ENCODE measurements at regions not wholly inside any gene's neighbourhood (a gene's known extent, or its start where the extent isn't known, plus 50 kb on each side); places are given as distances from the start of the nearest gene placed in this dataset.

DNA sequence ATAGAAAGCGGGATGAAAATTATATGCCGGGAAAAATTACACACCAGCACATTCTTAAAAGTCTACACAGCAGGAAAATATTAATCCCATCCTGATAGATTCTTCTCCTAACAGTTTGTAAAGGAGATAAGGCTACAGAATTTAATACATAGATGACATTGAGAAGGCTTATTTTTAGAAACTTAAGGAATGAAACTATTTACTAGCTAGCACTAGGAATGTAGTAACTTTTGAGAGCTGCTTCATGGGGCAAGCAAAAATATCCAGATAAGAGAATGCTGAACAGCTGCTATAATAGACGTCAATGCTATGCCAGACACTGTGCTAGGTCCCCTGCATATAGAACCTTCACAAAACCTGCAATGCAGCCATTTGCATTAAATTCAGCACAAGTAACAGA lies 912.7 kb upstream of the NR2F2 start:
- no peak for DNase-seq

DNA sequence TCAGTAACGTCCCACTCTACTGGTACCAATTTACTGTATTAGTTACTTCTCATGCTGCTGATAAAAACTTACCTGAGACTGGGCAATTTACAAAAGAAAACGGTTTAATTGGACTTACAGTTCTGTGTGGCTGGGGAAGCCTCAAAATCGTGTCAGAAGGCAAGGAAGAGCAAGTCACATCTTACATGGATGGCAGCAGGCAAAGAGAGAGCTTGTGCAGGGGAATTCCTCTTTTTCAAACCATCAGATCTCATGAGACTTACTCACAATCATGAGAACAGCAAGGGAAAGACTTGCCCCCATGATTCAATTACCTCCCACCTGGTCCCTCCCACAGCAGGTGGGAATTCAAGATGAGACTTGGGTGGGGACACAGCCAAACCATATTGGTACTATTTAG lies 908.2 kb upstream of the NR2F2 start:
- DNase-seq = no peak

DNA sequence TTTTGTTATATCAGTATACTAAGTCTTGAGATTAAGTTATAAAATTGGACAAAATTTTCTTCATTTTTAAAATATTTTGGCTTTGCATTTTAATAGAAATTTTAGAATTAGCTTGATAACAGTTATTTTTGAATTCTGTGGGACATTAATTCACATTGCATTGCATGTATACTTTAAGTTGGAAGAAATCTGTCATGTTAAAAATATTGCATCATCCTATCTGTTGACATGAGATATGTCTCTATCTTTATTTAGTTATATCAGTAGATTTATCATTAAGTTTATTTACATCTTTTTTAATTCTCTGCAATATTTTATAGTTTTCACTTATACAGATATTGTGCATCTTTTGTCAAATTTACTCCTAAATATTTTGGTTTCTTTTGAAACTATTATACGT lies 904.6 kb upstream of the NR2F2 start:
- no peak for DNase-seq

DNA sequence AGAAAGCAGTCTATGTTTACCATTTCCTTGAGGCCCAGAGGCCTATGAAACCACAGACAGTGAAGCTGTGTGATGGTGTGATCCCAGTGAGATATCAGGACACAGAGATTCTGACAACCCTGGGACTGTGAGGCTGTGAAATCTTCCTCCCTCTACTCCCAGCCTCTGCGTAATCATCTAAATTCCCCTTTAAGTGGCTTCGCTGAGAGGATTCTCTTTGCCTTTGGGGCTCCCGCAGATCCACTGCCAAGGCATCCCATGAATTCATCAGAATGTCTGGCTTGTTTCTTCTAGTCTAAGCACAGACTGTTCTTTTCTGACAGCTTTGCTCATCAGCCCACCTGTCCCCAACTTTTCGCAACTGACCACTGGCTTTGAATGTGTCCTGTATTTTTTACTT lies 901.2 kb upstream of the NR2F2 start:
- no peak for DNase-seq

DNA sequence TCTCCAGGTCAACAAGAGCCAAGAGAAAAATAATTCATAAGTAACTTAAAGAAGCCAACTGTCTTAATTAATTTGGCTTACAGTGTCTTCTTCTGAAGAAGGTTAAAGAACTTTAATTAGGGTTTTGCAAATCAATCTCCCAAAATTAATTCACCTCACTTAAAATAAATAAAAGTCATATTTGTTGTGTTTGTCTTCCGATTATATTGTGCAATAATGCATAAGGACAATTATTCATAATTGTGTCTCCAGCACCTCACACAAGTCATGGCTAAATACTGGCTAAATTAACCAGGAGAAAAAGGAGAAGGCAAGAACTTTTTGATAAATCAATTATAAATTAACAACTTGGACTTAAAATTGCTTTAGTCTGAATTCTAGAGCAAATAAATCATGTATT lies 899.0 kb upstream of the NR2F2 start:
- no peak for DNase-seq

DNA sequence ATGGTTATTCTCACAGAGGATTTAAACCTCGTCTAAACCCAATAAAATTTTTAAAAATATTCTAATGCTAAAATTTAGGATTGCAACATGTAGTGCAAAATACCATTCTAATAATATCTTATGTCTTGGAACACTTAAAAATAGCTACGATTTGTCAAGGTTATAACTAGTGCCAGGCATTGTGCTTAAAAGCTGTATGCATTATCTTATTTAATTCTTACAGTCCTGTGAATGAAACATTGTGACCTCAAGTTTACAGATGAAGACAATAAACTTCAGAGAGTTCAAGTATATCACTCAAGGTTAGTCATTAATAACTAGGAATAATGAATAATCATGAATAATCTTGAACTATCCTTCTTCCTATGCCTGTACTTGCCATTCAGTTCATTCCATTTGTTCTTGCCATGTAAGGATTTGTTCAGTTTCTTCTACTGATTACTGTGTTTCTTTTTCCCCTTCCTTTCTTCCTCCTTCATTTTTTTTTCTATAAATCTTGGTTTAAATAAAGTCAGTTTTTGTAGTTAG lies 897.6 kb upstream of the NR2F2 start:
- no peak for DNase-seq

DNA sequence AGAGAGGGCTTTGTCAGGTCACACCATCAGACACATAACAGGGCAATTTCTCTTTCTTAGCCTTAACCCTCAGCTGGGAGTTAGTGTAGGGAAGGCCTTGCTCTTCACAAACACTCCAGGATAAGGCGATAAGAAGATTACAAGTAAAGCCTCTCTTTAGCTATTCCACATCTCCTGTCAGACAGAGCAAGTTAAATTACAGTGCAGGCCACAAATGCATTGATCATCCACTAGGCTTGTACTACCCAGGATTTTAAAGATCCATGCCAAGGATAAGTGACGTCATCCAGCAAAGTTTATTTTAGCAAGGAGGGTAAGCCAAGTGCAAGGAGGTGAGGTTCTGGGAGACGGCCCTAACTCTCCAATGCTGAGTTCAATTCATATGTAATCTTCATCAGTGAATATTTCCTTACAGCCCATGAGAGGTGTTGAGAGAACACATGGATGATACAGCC lies 890.6 kb upstream of the NR2F2 start:
- DNase-seq = no peak

DNA sequence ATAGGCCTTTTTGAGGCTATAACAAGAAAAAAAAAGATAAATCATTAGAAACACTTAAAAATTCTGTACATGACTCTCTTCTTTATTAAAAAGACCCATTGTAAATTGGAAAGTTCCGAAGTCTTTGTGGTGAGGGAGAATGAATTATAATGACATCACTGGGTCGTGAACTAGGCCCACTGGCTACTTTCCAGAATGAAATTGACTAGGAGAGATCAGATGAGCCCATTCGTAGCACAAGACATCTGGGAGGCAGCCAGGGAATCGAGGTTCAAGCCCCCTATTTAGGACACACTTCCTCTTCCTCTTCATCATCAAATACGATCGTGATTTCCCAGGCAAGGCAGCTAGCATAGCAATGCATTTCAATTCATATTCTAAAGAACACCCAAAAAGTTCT lies 889.8 kb upstream of the NR2F2 start:
- no peak for DNase-seq

DNA sequence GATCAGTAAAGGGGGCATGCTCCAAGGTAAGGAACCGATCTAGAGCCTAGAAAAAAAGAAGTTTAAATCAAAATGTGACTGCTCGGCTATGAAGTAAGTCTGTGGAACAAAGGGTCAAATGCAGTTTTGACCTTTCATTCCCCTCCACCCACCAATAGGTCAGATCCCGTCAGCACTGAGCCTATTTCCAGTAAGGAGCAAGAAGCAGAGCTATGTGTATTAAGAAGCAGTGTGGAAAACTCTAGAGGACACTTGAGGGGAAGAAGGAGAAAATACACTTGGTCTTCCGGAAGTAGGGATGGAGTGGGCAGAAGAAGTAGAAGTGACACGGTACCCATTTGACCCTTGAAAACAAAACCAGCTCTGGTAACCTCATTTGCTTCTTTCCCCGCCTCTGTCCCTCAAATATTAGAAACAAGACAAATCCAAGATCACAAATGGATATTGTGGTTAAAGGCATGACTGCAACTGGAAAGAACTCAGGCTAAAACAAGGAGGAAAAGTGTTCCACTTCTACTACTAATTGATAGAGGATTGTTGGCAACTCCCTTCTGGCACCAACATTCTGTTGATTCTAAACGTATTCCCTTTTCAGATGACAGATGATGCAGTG lies 888.3 kb upstream of the NR2F2 start:
- DNase-seq = no peak

DNA sequence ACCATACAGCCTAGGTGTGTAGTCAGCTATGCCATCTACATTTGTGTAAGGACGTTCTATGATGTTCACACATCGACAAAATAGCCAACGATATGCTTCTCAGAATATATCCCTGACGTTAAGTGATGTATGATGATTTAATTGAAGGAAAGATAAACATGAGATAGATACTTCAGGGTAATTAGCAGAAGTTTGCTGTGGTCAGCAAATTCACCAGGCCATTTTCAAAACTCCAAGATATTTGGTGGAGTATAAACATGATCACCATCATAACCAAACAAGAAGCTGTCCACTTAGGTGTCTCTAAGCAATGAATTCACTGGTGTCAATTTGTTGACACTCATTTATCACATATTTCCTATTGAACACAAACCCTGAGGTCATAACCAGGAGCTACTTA lies 885.6 kb upstream of the NR2F2 start:
- DNase-seq = no peak

DNA sequence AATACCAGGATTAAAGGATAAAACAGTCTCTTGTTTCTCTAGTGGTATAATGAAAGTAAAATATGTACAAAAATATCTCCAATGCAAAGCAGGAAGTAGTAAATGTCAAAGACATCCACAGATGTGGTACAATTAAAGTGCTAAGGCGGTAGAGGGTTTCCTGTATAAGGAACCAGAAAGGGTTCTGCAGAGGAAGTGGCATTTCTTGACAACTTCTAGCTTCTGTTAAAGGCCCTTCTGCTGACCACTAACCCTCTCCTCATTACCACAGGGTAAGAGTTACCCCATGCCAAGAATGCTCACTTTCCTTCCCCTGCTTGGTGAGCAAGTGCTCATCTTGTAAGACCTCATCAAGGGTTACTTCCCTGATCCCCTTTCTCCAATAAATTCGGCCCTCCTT lies 883.6 kb upstream of the NR2F2 start:
- DNase-seq = peak; percentile 47

DNA sequence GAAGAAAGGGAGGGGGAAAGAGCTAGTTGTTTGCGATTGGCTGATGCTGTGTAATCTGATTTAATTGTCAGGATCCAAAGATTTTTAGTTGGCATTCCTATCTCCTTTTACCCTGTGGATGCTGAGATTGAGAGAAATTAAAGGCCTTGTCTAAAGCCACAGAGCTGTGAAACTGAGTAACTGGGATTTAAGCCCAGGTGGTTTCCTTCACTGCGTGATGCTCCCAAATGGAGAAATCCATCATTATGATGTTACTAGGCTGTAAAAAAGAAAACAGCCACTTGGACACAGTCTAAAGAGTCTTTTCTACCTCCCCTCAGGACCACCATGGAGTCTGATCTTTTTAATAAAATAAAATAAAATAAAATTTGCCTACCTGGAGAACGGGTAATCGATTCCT lies 883.0 kb upstream of the NR2F2 start:
- DNase-seq = no peak

DNA sequence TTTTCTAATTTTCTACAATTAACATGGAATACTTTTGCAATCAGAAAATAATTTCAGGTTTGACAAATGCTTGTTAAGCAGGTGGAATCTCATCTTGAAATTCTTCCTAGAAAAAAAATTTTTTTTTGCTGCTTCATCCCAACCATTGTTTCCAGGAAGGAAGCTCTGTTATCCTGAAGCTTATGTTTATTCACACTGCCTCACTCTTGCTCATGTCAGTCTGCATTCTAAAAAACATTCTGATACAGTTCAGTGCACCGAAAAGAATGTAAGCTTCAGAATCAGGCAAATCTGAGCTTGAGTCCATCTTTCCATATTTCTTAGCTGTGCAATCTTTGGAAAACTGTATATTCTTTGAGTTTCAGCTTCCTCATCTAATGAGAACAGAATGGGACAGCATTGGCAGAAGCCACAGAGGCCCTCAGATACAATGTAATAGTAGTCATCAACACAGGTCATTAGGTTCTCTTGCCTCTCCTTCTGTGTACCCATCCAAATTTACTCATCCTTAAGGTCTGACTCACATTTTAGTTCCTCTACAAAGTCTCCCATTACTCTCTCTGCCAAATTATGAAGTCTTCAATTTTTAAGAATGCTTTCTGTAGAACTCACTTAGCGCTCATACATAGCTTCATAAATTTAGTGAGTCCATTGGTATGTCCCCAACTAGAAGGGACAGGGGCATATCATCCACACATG lies 881.8 kb upstream of the NR2F2 start:
- DNase-seq = no peak

DNA sequence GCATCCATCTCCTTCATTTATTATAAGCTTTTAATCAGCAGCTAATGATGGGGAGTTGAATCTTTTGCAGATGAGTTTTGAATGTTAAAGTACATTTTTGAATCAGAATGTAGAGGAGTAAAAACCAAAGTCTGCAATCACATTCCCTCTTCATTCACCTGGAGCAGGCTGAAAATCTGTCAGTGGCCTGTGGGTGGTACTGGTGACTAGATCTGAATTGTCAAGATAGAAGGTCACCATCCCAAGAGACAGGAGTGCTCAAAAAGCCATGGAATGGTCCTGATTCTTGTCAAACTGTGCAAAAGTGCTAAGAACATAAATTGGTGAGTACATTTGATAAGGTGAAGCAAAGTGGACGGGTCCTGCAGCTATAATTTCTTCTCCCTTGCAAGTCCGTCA lies 881.3 kb upstream of the NR2F2 start:
- no peak for DNase-seq

DNA sequence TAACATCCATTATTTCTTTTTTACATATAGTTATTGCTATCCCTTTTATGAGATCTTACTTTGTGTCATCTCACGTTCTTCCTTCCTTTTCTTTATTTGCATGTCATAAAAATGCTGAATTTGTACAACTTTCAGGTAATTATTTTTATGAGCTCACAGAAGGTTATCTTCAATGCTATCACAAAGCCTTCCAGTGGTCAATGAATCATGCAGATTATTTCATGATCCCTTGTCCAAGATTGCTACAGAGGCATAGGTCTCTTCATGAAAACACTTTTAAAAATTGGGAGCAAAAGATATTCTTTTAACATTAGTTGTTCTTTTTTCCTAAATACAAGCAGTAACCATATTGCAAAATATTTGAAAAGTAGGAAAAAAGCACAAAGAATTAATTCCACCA lies 880.1 kb upstream of the NR2F2 start:
- DNase-seq = no peak

DNA sequence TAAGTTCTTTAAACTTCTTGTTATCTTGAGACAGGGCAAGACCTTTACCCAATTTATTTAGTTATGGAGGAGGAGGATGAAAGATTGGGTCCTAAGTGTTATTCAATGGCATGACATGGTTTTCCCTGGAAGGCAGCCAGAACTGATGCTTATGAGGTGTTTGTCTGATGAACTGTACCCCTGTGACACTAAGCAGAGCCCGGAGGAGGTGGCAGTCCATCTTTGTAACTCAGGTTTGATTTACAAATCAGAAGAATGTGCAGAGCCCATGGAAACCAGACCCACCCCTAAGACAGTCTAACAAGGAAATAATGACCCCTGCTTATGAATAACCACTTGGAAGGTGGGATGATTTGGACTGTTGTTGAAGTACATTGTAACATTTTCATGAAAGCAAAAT lies 878.6 kb upstream of the NR2F2 start:
- no peak for DNase-seq

DNA sequence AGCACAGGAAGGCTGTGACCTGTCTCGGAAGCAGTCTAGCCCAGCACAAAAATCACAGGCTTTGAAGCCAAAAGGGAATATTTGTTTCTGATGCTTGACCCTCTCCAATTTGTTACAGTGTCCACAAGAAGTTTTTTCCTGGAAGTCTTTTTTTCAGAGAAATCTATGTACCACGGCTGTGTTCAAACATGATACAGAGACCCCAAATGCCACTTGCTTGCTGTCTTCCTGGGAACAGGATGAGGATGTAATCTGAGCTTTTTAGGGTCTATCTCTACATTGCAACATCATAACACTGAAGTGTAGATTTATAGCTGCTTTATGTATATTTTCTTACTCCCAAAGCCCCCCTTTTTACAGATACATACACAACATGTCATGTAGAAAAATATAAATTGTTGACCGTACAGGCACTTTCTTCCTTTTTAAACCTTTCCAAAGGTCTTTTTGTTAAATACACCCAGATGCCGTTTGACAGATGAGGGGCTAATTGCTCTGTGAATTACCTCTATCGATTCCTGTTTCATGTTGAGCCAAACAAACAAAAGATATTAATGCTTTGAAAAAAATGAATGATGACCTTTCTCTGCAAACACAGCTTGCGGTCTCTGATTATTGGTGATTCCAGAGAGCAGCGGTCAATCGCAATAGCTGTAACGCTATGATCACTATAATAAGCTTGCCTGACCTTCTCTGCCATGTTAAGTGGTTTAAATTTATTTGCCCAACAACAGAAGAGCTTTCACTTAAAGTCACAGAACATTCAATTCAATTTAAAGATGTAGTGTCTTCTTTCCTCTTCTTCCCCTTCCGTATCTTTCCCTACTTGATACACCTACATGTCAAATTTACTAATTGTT lies 875.9 kb upstream of the NR2F2 start:
- DNase-seq = no peak

DNA sequence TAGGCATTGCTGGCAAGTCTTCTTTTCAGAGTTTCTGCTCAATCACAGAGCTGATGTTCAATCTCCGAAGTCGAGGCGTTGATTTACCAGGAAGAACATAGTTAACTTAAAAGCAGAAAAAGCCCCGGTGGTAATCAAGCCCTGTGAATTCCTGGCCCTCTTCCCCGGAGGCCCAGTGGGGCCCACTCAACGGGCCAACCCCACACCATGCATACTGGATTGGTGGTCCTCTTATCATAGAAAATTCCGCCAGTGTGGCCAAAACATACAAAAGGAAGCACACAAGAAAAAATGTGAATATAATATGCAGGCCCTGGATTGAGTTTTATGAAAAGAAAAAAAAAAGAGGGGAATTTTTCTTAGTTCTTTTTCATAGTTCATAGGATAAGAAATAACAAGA lies 873.0 kb upstream of the NR2F2 start:
- no peak for DNase-seq

DNA sequence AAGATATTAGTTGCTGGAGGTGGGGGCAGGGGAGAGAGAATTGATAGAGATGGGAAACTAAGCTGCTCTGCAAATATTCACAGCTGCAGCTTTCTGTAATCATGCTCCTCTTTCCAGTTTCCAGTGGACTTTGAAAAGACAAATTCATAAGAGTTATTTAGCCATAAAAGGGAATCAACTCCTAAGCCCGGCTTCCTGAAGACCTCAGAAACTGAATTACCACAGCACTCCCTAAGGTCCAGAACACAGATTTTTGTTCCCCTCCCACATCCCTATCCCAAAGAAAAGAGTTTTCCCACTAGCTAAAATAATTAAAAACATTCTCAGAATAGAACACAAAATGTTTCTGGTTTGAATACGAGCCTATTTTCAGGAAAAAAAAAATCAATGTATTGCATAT lies 871.8 kb upstream of the NR2F2 start:
- DNase-seq = no peak

DNA sequence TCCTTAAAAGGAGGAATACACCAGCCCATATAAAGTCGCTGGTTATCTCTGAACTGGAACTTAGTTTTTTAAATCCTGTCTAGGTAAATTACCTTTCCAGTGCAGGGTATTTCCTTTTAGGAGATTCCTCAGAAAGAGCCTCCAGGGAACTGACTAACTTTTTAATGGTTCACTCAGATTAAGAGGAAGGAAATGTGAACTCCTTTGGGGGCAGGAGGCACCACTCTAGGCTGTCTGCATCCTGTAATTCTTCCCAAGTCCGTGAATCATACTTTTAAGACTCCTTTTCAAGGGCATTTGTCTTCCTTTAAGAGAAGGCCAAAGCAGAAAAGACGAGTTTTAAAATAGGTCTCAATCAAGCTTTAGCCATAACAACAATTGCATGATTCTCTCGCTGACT lies 871.2 kb upstream of the NR2F2 start:
- DNase-seq = no peak

DNA sequence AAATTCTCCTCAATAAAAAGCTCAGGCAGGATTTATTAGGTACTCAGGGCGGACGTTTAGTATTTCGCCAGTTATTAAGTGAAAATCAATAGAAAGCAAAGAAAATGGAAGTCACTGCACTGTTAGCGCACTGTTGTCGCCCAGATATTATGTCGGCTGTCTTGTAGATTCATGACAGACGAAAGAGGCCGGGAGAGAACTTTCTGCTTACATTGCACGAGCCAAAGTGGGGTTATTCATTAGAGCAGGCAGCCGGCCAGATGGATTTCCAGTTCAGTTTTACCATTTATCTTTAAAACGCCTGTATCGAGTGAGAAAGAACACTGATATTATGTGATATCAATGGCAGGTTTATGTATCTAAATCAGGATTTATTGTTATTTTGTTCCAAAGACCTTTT lies 866.0 kb upstream of the NR2F2 start:
- no peak for DNase-seq

DNA sequence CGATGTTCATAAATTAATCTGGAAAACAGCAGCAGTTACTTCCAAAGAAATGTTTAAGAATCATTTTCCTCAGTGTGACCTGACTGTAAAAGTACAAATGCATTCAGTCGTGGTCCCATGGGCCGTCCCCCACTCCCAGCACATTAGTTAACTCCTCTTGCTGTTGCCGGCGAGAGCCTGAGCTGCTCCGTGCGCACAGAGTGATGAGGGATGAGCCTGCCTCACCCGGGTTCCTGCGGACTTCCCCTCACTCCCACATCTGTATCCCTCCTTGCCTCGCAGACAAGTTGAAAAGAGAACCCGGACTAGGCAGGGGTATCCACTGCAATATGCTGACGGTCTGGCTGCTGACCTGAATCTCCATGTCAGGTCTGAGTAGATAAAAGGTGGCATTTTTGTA lies 861.7 kb upstream of the NR2F2 start:
- DNase-seq = no peak

DNA sequence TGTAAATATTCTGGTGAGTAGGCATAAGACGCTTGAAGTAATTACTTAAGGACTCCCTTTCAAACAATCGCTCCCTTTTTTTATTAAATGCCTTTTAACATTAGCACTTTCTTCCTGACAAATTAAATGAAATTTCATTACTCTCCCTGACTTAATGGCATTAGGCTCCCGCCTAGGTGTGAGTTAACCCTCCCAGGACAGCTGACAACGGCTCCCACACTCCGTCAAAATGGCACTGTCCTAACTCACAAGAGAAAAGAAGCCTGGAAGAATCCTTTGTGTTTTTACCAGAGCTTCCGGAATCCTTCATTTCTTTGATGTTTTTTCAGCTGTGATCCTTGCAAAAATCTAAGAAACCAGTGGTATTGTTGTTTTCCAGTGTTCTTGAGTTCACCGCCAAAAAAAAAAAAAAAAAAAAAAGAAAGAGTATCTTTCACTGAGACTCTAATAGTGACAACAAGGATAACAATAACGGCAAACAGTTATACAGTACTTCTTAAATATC lies 861.0 kb upstream of the NR2F2 start:
- DNase-seq = no peak

DNA sequence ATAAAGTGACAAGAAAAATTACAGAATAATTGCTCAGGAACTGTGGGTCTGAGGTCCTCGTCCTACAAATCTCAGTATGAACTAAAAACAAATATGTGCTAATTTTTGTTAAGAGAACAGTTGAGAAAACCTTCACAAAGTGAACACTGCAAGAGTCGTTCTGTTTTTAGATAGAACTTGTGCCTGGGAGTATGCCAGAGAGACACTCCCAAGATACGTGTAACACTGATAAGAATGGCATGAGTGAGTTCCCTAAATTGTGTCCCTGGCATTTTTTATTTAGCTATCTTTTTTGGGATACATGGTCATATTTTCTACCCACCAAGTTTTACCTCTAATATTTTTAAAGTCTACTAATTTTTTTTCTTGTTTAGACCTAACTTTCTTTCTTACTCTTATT lies 860.0 kb upstream of the NR2F2 start:
- DNase-seq = no peak

Measured in activated CD4-positive, alpha-beta T cell treated with anti-CD3 and anti-CD28 coated beads, Interleukin-2, amount 50 U/mL, for 16 hours (primary cell).